Activated CD8-positive, alpha-beta T cell treated with anti-CD3 and anti-CD28 coated beads for 36 hours (primary cell): ENCODE measurements at regions not wholly inside any gene's neighbourhood (a gene's known extent, or its start where the extent isn't known, plus 50 kb on each side); places are given as distances from the start of the nearest gene placed in this dataset.

Source experiments
- ATAC-seq: fragments of 200-7000 bp; cut with Tn5 transposase; one replicate; pipeline ENCODE4 v1.10.0; 2021; ENCODE audit warnings: mild to moderate bottlenecking, moderate library complexity
- CTCF ChIA-PET: fragments of 350-600 bp; sonication (Branson Sonifier 250); formaldehyde crosslinking; loops from one replicate; lab custom pipeline; 2021; ENCODE audit warnings: antibody characterized with exemption; lab: Charles Lee
- POLR2A ChIA-PET: fragments of 350-600 bp; sonication (Branson Sonifier 250); formaldehyde crosslinking; loops from one replicate; lab custom pipeline; 2021; ENCODE audit warnings: antibody characterized with exemption; lab: Charles Lee
- DNase-seq: peaks from one replicate; pipeline ENCODE4 v3.0.0-alpha.2; 2020
- H3K27ac Mint-ChIP-seq: one replicate; pipeline ENCODE4 v1.8.0; 2021; ENCODE audit warnings: mild to moderate bottlenecking, mixed read lengths
- H3K27me3 Mint-ChIP-seq: one replicate; pipeline ENCODE4 v1.8.0; 2021; ENCODE audit warnings: mixed read lengths
- H3K36me3 Mint-ChIP-seq: one replicate; pipeline ENCODE4 v1.8.0; 2021; ENCODE audit warnings: low read depth, mixed read lengths
- H3K4me1 Mint-ChIP-seq: one replicate; pipeline ENCODE4 v1.8.0; 2021; ENCODE audit warnings: low read depth, mixed read lengths
- H3K4me3 Mint-ChIP-seq: one replicate; pipeline ENCODE4 v1.8.0; 2021; ENCODE audit warnings: mild to moderate bottlenecking, moderate library complexity, mixed read lengths
- H3K9me3 Mint-ChIP-seq: one replicate; pipeline ENCODE4 v1.8.0; 2021; ENCODE audit warnings: mixed read lengths
- intact Hi-C: fragments of 100-400 bp; cut with micrococcal nuclease; formaldehyde crosslinking; loops from one replicate; pipeline ENCODE4 v1.10.0; 2022
- TF ChIP-seq, protein P1 (sequence below): fragments of 200-600 bp; IDR thresholded peaks from one replicate; pipeline ENCODE4 v1.8.0; 2022; ENCODE audit warnings: antibody characterized with exemption, mild to moderate bottlenecking

DNA sequence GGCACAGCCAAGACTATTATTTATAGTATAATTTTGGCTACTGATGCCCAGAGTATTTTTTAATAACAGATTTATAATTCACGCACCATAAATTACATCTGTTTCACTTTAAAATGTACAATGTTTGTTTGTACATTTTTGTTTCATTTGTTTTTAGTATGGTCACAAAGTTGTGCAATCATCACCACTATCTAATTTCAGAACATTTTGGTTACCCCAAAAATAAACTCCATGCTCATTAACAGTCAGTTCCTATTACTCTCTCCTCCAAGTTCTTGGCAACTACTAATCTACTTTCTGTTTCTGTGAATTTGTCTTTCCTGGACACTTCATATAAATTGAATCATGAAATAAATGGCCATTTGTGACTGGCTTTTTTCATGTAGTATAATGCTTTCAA lies 176.7 kb downstream of the SH3BGRL start:
- no peak overlapping the region for H3K27ac Mint-ChIP-seq
- H3K9me3 Mint-ChIP-seq: no peaks in the 10 kb centered on the region
- TF ChIP-seq, protein P1, sequence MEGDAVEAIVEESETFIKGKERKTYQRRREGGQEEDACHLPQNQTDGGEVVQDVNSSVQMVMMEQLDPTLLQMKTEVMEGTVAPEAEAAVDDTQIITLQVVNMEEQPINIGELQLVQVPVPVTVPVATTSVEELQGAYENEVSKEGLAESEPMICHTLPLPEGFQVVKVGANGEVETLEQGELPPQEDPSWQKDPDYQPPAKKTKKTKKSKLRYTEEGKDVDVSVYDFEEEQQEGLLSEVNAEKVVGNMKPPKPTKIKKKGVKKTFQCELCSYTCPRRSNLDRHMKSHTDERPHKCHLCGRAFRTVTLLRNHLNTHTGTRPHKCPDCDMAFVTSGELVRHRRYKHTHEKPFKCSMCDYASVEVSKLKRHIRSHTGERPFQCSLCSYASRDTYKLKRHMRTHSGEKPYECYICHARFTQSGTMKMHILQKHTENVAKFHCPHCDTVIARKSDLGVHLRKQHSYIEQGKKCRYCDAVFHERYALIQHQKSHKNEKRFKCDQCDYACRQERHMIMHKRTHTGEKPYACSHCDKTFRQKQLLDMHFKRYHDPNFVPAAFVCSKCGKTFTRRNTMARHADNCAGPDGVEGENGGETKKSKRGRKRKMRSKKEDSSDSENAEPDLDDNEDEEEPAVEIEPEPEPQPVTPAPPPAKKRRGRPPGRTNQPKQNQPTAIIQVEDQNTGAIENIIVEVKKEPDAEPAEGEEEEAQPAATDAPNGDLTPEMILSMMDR: no peak
- DNase-seq: no peak
- POLR2A ChIA-PET: no interaction called here
- H3K4me3 Mint-ChIP-seq: no peak overlapping the region
- no peaks in the 10 kb centered on the region for H3K36me3 Mint-ChIP-seq
- ATAC-seq: no peak
- intact Hi-C loops: loop anchor here (10.0 kb wide), 1 partner anchor 204 kb away; no protein-coding TSS in a partner anchor
- H3K4me1 Mint-ChIP-seq: no peaks in the 10 kb centered on the region
- H3K27me3 Mint-ChIP-seq: peaks cover 8% of the 10 kb centered on the region
- CTCF ChIA-PET: interaction anchor here (1.6 kb wide), 1 partner anchor 205 kb away, joined by 9 read pairs; no protein-coding TSS in a partner anchor

DNA sequence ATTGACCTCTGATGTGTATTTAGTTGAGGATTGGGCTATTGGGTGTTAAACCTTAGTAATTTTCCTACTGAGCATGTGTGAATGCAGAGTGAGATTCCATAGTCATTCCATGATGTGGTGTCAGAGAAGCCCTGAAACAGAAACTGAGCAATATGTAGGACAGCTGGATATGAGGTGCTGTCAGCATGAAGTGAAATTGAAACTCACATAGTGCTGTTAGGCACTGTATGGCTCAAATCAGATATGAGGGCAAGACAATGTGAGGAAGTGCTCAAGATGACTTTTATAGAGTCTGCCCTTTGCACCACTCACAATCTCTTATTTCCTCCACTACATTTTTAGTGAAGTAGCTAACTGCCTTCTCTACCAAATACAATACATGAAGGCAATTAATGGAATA lies 188.3 kb downstream of the SH3BGRL start:
- no peaks in the 10 kb centered on the region for H3K4me1 Mint-ChIP-seq
- no peak overlapping the region for H3K4me3 Mint-ChIP-seq
- no peak for DNase-seq
- ChIA-PET CTCF (no interaction called here), POLR2A (no interaction called here)
- ATAC-seq: no peak
- TF ChIP-seq, protein P1: no peak
- H3K9me3 Mint-ChIP-seq: peaks cover 2% of the 10 kb centered on the region
- peaks cover 3% of the 10 kb centered on the region for H3K27me3 Mint-ChIP-seq
- no peak overlapping the region for H3K27ac Mint-ChIP-seq
- intact Hi-C loops: no loop called here
- no peaks in the 10 kb centered on the region for H3K36me3 Mint-ChIP-seq

DNA sequence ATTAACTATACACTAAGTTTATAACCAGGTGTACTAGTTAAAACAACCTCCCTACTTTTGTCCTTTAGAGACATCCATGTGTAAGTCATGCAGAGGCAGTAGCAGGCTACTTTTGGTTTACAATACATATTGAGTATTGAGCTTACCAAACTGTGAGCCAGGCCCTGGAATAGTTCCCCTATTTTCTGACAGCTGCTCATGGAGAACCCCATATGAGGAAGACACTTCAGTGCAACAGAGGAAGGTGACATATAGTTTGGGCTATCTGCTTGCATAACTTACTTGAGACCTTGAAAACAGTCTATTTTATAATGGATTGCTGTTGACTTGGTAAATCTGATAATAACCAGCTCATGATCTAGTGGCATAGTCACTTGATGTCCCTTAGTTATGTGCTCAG lies 190.5 kb downstream of the SH3BGRL start:
- Mint-ChIP-seq H3K4me3 (no peak overlapping the region), H3K27me3 (no peaks in the 10 kb centered on the region), H3K27ac (no peak overlapping the region), H3K36me3 (no peaks in the 10 kb centered on the region), H3K9me3 (no peaks in the 10 kb centered on the region), H3K4me1 (no peaks in the 10 kb centered on the region)
- POLR2A ChIA-PET: no interaction called here
- intact Hi-C loops: no loop called here
- CTCF ChIA-PET: interaction anchor here (1.1 kb wide), 1 partner anchor 11 kb away, joined by 4 read pairs; no protein-coding TSS in a partner anchor
- ATAC-seq (no peak), DNase-seq (no peak)
- TF ChIP-seq, protein P1: no peak

DNA sequence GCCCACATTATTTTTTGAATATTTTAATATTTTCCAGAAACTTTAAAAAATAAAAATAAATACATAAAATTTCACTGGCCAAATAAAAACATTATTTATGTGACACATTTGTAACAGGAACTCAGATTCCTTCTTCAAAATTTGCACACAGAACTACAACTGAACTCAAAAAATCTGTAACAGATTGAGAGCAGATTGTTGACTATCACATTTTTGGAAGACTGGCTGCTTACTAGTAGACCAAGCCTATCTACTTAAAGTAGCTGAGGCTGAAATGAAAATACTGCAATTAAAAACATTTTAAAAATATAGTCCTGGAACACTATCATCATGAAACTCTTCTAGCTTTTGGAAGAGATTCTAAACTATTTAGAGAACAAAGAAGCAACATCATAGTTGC lies 203.9 kb downstream of the SH3BGRL start:
- ChIA-PET CTCF (no interaction called here), POLR2A (no interaction called here)
- Mint-ChIP-seq H3K9me3 (no peaks in the 10 kb centered on the region), H3K36me3 (no peaks in the 10 kb centered on the region), H3K4me1 (no peaks in the 10 kb centered on the region), H3K4me3 (no peak overlapping the region), H3K27me3 (no peaks in the 10 kb centered on the region), H3K27ac (no peak overlapping the region)
- intact Hi-C loops: no loop called here
- TF ChIP-seq, protein P1: no peak
- ATAC-seq (no peak), DNase-seq (no peak)

DNA sequence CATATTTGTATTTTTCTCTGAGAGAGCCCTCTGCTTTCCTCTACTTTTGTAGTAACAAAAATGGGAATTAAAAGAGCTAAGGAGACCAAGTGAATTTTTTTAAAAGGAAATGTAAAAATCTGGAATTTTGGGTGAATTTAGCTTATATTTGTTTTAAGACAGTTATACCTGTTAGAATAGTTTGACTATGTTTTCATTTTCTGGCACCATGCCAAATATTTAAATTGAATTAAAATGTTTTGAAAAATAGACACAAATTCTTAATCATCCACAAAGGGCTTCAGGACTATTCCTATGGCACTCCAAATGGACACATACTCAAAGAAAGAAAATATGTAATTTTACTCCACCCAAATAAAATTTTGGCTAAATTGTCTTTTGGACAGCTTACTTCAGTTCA lies 209.6 kb downstream of the SH3BGRL start:
- no peak for DNase-seq

More for the DNA sequence above, 209.6 kb downstream of the SH3BGRL start:
- intact Hi-C loops: no loop called here
- CTCF ChIA-PET: no interaction called here
- no peak for ATAC-seq
- no peaks in the 10 kb centered on the region for H3K4me1 Mint-ChIP-seq
- no peaks in the 10 kb centered on the region for H3K36me3 Mint-ChIP-seq
- no peak overlapping the region for H3K4me3 Mint-ChIP-seq
- H3K27ac Mint-ChIP-seq: no peak overlapping the region
- POLR2A ChIA-PET: no interaction called here
- H3K27me3 Mint-ChIP-seq: no peaks in the 10 kb centered on the region
- no peaks in the 10 kb centered on the region for H3K9me3 Mint-ChIP-seq
- TF ChIP-seq, protein P1: no peak
